Activated CD4-positive, alpha-beta T cell treated with anti-CD3 and anti-CD28 coated beads for 48 hours (primary cell): ENCODE measurements at regions not wholly inside any gene's neighbourhood (a gene's known extent, or its start where the extent isn't known, plus 50 kb on each side); places are given as distances from the start of the nearest gene placed in this dataset.
"Not testable (repeated sequence)": the region's sequence is repeated elsewhere in the genome, so short reads cannot be mapped to it uniquely, and the experiment has no call there.

ENCODE experiments used
- DNase-seq: peaks from one replicate; pipeline ENCODE4 v3.0.0-alpha.2; 2020

GRCh38 chr10:43992816-43993215, 344.1 kb upstream of the ZNF32 start:
- DNase-seq = not testable (repeated sequence)

- no peak for DNase-seq
Observed at GRCh38 chr10:43986374-43986773, 337.7 kb upstream of the ZNF32 start.

GRCh38 chr10:43985941-43986340, 337.3 kb upstream of the ZNF32 start:
- DNase-seq = no peak

GRCh38 chr10:43983856-43984271, 335.2 kb upstream of the ZNF32 start:
- DNase-seq = no peak

- no peak for DNase-seq
Observed at GRCh38 chr10:43983405-43983804, 334.7 kb upstream of the ZNF32 start.

- DNase-seq = no peak
Observed at GRCh38 chr10:43982250-43982649, 333.6 kb upstream of the ZNF32 start.

GRCh38 chr10:43981696-43982095, 333.0 kb upstream of the ZNF32 start:
- no peak for DNase-seq

- no peak for DNase-seq
Observed at GRCh38 chr10:43981232-43981631, 332.6 kb upstream of the ZNF32 start.

GRCh38 chr10:43980715-43981114, 332.0 kb upstream of the ZNF32 start:
- no peak for DNase-seq

GRCh38 chr10:43980313-43980712, 331.6 kb upstream of the ZNF32 start:
- no peak for DNase-seq

- no peak for DNase-seq
Observed at GRCh38 chr10:43979551-43979950, 330.9 kb upstream of the ZNF32 start.

- no peak for DNase-seq
Observed at GRCh38 chr10:43978936-43979335, 330.3 kb upstream of the ZNF32 start.

- DNase-seq = no peak
Observed at GRCh38 chr10:43978091-43978490, 329.4 kb upstream of the ZNF32 start.

- DNase-seq = no peak
Observed at GRCh38 chr10:43976292-43976691, 327.6 kb upstream of the ZNF32 start.

GRCh38 chr10:43973801-43974200, 325.1 kb upstream of the ZNF32 start:
- no peak for DNase-seq

GRCh38 chr10:43972976-43973647, 324.4 kb upstream of the ZNF32 start:
- no peak for DNase-seq

- no peak for DNase-seq
Observed at GRCh38 chr10:43971981-43972380, 323.3 kb upstream of the ZNF32 start.

- no peak for DNase-seq
Observed at GRCh38 chr10:43971306-43971705, 322.6 kb upstream of the ZNF32 start.

- DNase-seq = no peak
Observed at GRCh38 chr10:43970717-43971116, 322.0 kb upstream of the ZNF32 start.

DNA sequence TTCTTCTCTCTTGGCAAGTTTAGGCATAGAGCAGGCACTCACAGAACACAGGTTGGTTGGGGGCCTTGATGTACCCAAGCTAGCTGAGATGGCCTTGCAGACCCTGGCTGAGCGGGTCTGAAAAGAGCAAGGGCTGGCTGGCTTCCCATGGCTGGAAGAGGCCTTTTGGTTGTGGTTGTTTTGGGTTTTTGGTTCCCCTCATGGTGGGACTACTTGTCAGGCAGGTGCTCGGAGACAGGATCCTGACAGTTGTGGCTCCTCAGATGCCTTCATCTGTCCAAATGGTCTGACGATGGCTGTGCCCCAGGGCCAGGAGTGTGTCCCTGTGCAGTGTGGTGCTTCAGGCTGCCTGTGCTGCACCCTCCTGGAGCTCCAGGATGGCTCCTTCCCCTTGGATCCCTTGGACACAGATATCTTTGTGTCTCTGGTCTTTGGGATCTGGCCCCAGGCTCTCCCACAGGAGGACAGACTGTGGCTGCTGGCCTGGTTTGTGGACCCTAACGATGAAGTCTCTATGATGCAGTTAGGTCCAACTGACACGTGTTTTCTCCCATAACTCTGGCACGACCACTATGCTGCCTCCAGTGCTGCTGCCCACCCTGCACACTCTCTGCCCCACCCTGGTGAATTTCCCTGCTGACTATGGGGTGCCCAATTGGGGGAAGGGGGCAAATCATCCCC, 321.5 kb upstream of the ZNF32 start:
- DNase-seq = no peak

GRCh38 chr10:43969506-43969905, 320.8 kb upstream of the ZNF32 start:
- no peak for DNase-seq

DNA sequence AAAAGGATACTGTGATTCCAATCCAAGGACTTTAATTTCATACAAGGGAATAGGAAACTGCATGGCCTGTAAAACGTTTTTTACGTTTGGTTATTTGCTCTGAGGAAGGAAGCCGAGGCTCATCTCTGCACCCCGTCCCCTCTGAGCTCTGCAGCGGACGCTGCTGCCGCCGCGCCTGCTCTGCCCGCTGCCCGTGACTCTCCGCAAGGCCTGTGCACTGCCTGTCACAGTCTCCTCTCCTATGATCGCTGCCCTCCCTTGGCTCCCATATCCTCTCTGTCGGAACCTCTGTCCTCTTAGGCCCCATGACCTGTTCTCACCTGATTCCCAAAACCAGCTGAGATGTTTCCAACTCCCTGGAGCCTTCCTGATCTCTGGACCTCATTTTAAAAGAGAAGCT, 320.3 kb upstream of the ZNF32 start:
- DNase-seq = no peak

DNA sequence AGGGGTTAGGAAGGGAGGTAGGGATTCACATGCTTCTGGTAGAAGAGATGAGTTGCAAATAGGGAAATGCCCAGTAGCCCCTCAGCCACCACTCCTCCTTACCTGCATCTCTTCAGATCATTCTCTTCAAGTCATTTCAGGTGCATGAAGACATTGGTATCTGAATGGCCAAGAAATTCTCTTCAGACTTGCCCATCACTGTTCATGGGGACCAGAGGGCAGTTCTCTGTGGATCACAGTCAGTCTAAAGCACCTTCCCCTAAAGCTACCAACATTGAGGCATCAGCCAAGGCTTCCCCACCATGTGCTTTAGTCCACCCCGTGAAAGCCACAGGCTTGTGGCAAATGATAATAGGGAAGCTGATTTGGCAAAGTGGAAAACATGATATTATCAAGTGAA, 319.4 kb upstream of the ZNF32 start:
- no peak for DNase-seq

DNA sequence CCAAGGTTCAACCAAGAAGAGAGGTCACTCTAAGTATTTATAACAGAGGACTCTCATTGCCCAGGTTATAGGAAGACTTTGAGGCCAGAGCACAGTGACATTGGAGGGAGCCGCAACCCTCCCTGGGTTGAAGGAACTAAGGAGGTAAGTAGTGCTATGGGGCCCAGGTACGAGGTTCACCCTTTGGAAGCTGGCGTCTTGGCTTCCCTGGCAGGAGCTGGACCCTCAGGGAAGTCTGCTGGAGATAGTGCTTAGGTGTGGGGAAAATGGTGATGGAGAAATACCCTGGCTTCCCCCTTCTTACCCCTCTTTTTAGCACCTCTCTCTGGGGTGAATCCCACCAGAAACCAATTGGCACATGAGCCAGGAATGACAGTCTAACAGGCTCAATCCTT, 317.9 kb upstream of the ZNF32 start:
- DNase-seq = no peak
